ENCODE measurements at regions not wholly inside any gene's neighbourhood (a gene's known extent, or its start where the extent isn't known, plus 50 kb on each side); places are given as distances from the start of the nearest gene placed in this dataset.

DNA sequence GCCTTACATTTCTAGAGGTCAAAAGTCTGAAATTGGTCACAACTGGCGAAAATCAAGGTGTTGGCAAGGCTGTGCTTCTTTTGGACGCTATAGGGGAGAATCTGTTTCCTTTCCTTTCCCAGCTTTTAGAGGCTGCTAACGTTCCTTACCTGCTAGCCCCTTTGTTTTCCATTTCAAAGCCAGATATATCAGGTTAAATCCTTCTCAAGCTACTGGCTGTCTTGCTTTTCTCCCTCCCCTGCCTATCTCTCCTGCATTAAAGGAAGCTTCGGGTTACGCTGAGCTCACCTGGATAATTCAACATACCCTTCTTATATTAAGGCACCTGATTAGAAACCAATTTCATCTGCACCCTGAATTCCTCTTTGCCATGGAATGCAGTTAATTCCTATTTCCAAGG lies 1569.7 kb upstream of the SLC10A2 start:
- no peak for TF ChIP-seq POLR2A (IDR thresholded peaks at IDR 0.05)
- TF ChIP-seq, protein P1, sequence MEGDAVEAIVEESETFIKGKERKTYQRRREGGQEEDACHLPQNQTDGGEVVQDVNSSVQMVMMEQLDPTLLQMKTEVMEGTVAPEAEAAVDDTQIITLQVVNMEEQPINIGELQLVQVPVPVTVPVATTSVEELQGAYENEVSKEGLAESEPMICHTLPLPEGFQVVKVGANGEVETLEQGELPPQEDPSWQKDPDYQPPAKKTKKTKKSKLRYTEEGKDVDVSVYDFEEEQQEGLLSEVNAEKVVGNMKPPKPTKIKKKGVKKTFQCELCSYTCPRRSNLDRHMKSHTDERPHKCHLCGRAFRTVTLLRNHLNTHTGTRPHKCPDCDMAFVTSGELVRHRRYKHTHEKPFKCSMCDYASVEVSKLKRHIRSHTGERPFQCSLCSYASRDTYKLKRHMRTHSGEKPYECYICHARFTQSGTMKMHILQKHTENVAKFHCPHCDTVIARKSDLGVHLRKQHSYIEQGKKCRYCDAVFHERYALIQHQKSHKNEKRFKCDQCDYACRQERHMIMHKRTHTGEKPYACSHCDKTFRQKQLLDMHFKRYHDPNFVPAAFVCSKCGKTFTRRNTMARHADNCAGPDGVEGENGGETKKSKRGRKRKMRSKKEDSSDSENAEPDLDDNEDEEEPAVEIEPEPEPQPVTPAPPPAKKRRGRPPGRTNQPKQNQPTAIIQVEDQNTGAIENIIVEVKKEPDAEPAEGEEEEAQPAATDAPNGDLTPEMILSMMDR (IDR thresholded peaks at IDR 0.05), result no peak

Data from thyroid gland (tissue), 4 donors.